Colonic mucosa (tissue), 4 donors: ENCODE measurements at regions not wholly inside any gene's neighbourhood (a gene's known extent, or its start where the extent isn't known, plus 50 kb on each side); places are given as distances from the start of the nearest gene placed in this dataset.

Experiments
- DNase-seq: peaks from one replicate; pipeline ENCODE4 v3.0.0-alpha.2; 2020
- H3K27ac ChIP-seq: fragments of 200-600 bp; one replicate; pipeline ENCODE4 v1.8.0; 2021
- H3K27me3 ChIP-seq: fragments of 200-600 bp; one replicate; pipeline ENCODE4 v1.8.0; 2021
- H3K36me3 ChIP-seq: fragments of 200-600 bp; one replicate; pipeline ENCODE4 v1.8.0; 2021
- H3K4me1 ChIP-seq: fragments of 200-600 bp; one replicate; pipeline ENCODE4 v1.8.0; 2021; ENCODE audit warnings: mild to moderate bottlenecking
- H3K4me3 ChIP-seq: fragments of 200-600 bp; one replicate; pipeline ENCODE4 v1.8.0; 2021
- H3K9ac ChIP-seq, 2 donors: one replicate each; pipeline ENCODE4 v1.7.0; 2013; ENCODE audit warnings: control low read depth in 2 of 2, low read depth in 2 of 2, low read length in 2 of 2
- H3K9me3 ChIP-seq: fragments of 200-600 bp; one replicate; pipeline ENCODE4 v1.8.0; 2021
- CTCF ChIP-seq: fragments of 200-600 bp; IDR thresholded peaks from one replicate; pipeline ENCODE4 v1.8.0; 2022; ENCODE audit warnings: antibody characterized with exemption, mild to moderate bottlenecking
- intact Hi-C: fragments of 100-400 bp; cut with DNase I; formaldehyde crosslinking; loops from one replicate; pipeline ENCODE4 v1.14.1; 2022
- donor health status: healthy.
- donor health status: DM: no; HTN: no; CAD: no.
- donor health status: DM: no; HTN: no; CAD: no.

GRCh38 chr15:38622304-38622703, 57.7 kb upstream of the RASGRP1 start:
- no peak for TF ChIP-seq CTCF
- DNase-seq, result peak; percentile 65
- Histone ChIP-seq H3K4me3 (no peak overlapping the region), H3K36me3 (no peaks in the 10 kb centered on the region), H3K27me3 (no peaks in the 10 kb centered on the region), H3K9ac (no peak overlapping the region), H3K9me3 (no peaks in the 10 kb centered on the region), H3K27ac (no peak overlapping the region), H3K4me1 (no peaks in the 10 kb centered on the region)
- intact Hi-C loops, result no loop called here

- Histone ChIP-seq H3K4me3 (no peak overlapping the region), H3K9ac (no peak overlapping the region), H3K9me3 (no peaks in the 10 kb centered on the region), H3K27me3 (no peaks in the 10 kb centered on the region), H3K27ac (no peak overlapping the region), H3K36me3 (no peaks in the 10 kb centered on the region), H3K4me1 (no peaks in the 10 kb centered on the region)
- no peak for DNase-seq
- no peak for TF ChIP-seq CTCF
- intact Hi-C loops, result no loop called here
Observed at GRCh38 chr15:38622908-38623307, 58.3 kb upstream of the RASGRP1 start.

GRCh38 chr15:38623744-38624143, 59.1 kb upstream of the RASGRP1 start:
- intact Hi-C loops, result no loop called here
- no peak overlapping the region for H3K4me3 ChIP-seq
- no peaks in the 10 kb centered on the region for H3K27me3 ChIP-seq
- no peak overlapping the region for H3K9ac ChIP-seq
- no peak overlapping the region for H3K27ac ChIP-seq
- no peaks in the 10 kb centered on the region for H3K4me1 ChIP-seq
- no peaks in the 10 kb centered on the region for H3K36me3 ChIP-seq
- no peak for DNase-seq
- TF ChIP-seq CTCF, result no peak
- no peaks in the 10 kb centered on the region for H3K9me3 ChIP-seq

- DNase-seq, result no peak
- no peaks in the 10 kb centered on the region for H3K36me3 ChIP-seq
- intact Hi-C loops, result loop anchor here (5.0 kb wide), 1 partner anchor 62 kb away; the partner anchor contains the start of gene RASGRP1
- H3K4me1 ChIP-seq, result no peaks in the 10 kb centered on the region
- no peak overlapping the region for H3K9ac ChIP-seq
- no peak overlapping the region for H3K4me3 ChIP-seq
- no peaks in the 10 kb centered on the region for H3K9me3 ChIP-seq
- TF ChIP-seq CTCF, result no peak
- H3K27me3 ChIP-seq, result no peaks in the 10 kb centered on the region
- no peak overlapping the region for H3K27ac ChIP-seq
Observed at GRCh38 chr15:38624244-38625205, 59.9 kb upstream of the RASGRP1 start.

- TF ChIP-seq CTCF, result no peak
- intact Hi-C loops, result loop anchor here (5.0 kb wide), 1 partner anchor 64 kb away; the partner anchor contains the start of gene RASGRP1
- H3K4me1 ChIP-seq, result no peaks in the 10 kb centered on the region
Observed at GRCh38 chr15:38625886-38626285, 61.3 kb upstream of the RASGRP1 start.

More at GRCh38 chr15:38625886-38626285, 61.3 kb upstream of the RASGRP1 start:
- Histone ChIP-seq H3K27ac (no peak overlapping the region), H3K9me3 (no peaks in the 10 kb centered on the region), H3K36me3 (no peaks in the 10 kb centered on the region), H3K27me3 (no peaks in the 10 kb centered on the region), H3K9ac (no peak overlapping the region), H3K4me3 (no peak overlapping the region)
- no peak for DNase-seq
